ENCODE measurements at regions not wholly inside any gene's neighbourhood (a gene's known extent, or its start where the extent isn't known, plus 50 kb on each side); places are given as distances from the start of the nearest gene placed in this dataset.

DNA sequence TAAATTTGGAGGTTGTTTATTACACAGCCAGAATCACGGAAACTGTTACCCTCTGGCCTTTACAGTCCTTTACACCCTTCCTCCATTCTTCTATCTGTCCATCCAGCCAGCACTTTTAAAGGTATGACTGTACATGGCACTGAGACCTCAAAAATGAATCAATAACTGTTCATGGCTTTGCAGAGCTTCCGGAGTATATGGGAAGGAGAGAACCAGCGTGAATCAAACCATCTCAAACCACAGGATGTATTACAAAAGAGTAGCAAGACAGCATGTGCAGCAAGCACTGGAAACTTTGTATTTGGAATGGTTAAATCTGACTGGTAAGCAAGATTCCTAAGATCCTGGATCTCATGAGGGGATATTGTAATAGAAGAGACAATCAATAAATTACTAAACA, 228.5 kb upstream of the CASK start:
- no peak for DNase-seq (ENCODE audit: low spot score)

DNA sequence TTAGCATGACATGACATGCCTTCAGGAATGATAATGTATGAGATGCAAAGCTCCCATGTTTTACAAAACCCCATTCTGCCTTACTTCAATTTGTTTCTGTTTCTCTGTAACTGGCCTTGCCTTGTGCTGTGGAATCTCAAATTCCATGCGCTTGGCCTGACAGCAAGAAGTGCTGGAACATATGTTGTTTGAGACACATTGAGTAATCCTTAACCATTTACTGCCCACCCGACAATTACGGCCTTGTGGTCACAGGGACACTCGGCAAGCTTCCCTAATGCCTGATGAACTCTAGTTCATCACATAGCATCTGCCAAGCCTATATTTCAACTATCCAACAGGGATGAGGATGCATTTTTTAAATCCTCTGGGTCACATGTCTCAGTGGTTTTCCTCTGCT, 226.4 kb upstream of the CASK start:
- no peak for DNase-seq (ENCODE audit: low spot score)

DNA sequence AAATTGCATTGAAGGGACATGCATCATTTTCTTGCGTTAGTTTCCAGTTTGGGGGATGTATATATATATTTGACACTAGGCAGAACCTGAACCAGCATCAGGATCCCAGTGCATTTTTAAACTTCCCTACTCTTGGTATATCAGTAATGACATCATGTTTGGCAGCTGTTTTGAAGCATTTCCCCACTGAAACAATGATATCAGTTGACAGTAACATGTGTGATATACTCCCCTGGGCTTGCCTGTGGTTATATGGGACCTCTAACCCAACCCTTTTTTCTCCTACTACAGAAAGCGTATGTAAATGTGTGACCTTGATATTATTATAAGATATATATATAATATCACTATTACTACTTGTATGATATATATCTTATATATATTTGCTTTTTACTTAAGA, 225.9 kb upstream of the CASK start:
- no peak for DNase-seq (ENCODE audit: low spot score)

DNA sequence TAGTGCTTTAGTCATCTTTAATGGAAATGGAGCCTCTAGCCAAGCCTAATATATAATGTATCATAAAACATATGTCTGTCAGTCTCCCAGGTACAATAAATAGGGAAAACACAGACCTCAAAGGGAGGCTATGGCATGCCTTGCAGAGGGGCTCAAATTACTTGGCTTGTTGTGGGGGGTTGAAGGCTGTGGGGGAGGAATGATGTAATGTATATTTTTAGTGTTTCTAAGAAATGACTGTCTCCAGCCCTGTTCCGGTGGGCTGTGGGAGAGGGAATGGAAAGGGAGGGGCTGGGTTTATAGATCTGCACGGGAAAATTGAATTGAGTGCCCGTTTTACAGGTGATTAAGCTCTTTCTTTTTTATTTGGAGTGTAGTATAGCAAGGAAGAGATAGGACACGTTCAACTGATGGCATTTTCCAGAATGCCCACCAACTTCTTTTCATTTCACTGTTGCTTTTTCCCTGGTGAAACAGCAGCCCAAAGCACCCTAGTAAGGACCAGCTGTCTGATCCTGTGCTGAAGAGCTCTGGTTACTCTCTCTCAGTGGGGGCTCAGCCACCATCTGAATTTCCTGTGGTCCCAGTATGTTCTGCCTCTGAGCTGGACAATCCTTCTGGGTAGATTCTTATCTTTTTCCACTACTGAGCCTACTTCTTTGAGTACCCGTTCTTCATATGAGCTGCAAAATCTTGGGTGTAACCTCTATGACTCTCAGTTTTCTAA, 220.7 kb upstream of the CASK start:
- DNase-seq (ENCODE audit: low spot score), result no peak

DNA sequence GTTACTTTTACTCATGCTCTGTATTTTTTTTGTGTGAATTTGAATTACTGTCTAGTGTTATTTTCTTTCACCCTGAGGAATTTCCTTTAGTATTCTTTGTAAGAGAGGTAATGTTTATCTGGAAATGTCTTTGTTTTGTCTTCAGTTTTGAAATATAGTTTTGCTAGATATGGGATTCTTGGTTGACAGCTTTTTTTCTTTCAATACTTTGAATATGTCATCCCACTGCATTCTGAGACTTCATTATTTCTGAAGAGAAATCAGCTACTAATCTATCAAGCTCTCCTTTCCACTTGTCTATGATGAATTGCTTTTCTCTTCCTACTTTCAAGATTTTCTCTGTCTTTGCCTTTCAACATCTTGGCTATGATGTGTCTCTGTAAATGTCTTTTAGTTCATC, 217.0 kb upstream of the CASK start:
- no peak for DNase-seq (ENCODE audit: low spot score)

DNA sequence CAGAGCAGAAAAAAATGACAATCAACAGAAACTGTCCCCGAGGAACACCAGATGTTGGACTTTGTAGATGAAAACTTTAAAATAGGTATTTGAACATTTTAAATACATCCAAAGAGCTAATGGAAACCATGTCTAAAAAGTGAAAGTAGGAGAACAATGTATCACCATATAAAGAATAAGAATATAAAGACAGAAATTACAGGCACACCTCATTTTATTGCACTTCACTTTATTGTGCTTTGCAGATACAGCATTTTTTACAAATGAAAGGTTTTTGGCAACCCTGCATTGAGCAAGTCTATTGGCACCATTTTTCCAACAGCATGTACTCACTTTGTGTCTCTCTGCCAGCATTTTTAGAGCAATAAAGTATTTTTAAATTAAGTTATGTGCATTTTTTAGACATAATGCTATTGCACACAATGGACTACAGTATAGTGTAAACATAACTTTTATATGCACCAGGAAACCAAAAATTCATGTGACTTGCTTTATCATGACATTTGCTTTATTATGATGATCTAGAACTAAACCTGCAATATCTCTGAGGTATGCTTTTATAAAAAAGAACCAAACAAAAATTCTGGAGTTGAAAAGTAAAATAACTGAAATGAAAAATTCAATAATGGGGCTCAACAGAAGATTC, 212.4 kb upstream of the CASK start:
- no peak for DNase-seq (ENCODE audit: low spot score)

DNA sequence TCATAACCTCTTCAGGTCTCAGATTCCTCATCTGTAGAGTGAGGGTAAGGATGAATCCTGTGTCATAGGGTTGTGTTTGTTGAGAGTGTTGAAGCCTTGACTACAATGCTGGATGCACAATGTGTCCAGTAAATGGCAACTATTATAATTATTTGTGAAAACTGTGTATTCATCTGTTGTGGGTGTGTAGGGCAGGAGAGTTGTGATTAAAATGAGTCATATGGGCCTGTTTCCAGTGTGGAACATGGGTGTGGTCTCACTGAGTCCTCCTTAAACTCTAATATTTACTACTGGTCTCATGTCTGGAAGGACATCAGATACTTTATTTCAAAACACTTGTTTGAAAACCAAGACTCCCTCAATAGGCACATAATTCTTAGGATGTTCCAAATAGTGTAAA, 208.5 kb upstream of the CASK start:
- no peak for DNase-seq (ENCODE audit: low spot score)

DNA sequence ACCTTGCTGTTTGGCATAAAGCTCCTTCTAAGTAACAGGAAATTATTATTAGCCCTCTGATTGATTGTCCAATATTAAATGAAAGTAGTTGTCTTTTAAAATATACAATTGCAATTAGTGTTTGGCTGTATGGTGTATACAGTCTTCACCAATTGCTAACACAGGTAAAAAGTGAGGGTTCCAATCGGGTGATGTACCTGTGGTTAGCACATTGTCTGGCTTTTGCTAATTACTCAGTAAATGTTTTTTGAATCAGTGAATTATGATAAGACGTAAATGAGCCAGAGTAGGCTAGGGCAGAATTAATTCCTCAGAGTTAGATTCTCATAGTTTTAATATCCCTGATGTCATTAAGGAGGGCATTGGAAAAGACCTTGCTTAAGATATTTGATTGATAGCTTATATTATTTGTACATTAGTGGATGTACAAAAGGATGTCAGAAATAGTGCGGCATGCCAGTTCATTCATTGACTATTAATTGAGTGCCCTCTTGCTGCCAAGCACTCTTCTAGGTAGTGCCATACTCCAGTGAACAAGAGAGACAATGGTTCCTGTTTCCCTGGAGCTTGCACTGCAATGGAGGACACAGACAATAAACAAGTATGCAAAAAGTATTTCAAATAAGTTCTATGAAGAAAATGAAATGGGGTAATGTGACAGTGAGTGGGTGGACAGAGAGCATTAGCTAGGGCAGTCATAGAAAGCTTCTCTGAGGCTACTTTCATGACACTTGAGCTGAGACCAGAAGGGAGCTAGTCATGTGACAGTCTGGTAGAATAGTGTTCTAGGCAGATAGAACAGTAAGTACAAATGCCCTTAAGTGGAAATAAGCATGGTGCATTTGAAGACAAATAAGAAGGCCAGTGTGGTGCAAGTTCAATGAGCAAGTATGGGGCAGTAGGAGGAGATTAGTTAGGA, 205.9 kb upstream of the CASK start:
- DNase-seq (ENCODE audit: low spot score), result no peak

DNA sequence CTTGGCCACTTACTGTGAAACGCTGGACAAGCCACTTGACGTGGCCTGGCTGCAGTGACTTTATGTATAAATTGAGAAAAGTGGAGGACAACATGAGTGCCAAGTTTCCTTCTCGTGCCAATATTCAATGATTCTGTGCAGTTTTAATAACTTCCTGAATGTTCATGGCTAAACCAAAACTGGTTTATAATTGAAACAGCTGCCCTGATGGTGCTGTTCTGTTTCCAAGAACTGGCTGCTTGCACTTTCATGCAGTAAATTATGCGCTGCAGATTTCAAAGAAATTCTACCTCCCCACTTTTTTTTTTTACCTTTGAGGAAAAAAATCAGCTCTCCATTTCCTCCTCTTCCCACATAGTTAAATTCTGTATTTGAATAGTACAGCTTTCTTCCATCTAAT, 205.2 kb upstream of the CASK start:
- no peak for DNase-seq (ENCODE audit: low spot score)

DNA sequence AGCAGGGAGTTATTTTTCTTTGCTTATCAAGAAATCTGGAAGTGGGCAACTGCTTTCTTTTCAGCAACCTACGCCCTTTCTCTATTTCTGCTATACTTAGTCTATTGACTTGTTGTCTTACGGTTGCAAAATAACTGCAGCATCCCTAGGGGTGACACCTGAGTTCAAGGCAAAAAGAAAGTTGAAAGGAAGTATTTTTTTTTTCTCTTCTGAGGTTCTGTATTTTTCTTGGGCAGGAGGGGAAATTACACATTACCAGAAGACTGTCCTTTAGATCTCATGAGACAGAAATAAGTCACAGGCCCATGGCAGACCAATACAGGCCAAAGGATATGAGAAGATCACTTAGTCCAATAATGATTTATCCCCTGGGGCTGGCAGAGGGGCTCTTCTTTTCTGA, 204.7 kb upstream of the CASK start:
- DNase-seq (ENCODE audit: low spot score), result no peak

DNA sequence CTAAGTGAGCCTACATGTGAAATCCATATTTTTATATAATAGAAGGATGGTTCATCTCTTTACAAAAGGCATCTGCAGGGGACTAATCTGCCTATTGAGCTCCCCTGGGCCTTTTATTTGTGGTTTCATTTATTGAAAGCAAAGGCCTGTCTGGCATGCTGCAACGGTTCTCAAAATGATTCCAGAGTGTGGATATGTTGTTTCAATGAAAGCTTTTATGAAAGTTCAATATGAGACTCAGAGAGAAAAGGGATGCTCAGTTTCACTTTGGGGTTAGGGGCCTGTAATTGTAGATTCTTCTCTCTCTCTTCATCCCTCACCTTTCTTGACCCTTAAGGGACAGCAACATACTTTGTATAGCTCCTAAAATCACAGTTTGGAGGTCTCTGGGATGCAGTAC, 204.2 kb upstream of the CASK start:
- DNase-seq (ENCODE audit: low spot score), result no peak

DNA sequence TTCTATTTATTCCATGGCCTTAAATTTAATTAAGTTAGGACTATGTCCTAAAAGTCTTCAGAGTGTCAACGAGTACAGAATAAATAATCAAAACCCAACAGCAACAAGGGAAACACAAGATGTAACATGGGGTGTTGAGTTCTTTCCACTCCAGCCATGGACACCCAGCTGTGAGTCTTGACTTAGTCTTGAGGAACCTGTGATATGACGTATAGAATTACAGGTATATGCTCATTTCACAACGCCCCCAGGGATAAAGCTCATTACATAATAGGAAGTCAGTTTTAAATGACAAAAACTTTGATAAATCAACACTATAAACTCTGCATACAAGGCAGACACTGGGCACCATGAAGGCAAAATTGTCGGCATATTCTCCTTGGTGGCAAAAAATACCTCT, 200.0 kb upstream of the CASK start:
- no peak for DNase-seq (ENCODE audit: low spot score)

DNA sequence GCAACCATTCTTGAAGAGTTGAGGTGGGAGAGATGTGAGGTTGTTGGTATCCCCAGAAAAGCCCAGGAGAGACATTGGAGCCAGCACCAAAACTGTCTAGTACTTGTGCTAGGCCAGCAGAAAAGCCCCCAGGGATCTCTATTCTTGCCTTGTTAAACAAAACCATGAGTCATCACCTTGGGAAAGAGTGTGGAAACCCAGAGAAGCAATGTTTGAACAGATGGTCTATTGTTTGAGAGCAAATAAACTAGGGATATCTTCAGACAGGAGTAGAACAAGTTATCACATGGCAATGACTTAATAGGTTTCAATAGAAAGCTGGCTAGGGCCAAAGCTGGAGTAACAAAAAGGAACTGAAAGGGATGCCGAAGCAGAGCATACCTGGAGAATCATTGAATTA, 195.7 kb upstream of the CASK start:
- peak; percentile 58 for DNase-seq (ENCODE audit: low spot score)

DNA sequence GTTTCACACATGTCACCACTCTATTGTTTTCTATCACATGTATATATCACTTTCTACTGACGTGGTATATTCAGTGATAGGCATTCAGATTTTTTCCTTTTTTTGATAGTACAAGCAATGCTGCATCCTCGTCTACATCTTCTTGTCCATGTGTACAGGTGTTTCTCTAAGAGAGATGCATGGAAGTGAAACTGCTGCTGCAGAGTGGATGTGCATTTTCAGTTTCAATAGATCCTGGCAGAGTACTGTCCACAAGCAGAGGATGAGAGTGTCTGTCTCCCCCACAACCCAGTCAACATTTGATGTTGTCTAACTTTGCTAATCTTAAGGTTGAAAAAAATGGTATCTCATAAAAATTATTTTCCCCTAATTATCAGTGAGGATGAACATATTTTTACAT, 194.0 kb upstream of the CASK start:
- no peak for DNase-seq (ENCODE audit: low spot score)

DNA sequence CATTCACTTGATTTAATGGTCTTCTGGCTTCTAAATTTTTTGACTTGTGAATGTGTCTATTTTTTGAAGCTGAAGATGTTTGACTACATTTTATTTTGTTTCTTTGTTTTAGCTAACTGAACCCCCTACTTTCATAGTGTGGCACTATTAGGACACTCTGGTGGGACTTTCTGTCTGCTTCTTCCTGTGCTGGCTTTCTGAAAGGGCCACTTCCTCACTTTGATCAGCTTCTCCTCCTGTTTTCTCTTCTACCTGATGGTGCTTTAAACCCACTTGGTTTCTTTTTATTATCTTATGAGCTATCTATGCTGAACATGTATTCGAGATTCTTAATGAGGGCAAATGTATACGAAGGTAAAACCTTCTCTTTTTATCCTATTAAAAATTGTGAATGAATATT, 186.1 kb upstream of the CASK start:
- no peak for DNase-seq (ENCODE audit: low spot score)

DNA sequence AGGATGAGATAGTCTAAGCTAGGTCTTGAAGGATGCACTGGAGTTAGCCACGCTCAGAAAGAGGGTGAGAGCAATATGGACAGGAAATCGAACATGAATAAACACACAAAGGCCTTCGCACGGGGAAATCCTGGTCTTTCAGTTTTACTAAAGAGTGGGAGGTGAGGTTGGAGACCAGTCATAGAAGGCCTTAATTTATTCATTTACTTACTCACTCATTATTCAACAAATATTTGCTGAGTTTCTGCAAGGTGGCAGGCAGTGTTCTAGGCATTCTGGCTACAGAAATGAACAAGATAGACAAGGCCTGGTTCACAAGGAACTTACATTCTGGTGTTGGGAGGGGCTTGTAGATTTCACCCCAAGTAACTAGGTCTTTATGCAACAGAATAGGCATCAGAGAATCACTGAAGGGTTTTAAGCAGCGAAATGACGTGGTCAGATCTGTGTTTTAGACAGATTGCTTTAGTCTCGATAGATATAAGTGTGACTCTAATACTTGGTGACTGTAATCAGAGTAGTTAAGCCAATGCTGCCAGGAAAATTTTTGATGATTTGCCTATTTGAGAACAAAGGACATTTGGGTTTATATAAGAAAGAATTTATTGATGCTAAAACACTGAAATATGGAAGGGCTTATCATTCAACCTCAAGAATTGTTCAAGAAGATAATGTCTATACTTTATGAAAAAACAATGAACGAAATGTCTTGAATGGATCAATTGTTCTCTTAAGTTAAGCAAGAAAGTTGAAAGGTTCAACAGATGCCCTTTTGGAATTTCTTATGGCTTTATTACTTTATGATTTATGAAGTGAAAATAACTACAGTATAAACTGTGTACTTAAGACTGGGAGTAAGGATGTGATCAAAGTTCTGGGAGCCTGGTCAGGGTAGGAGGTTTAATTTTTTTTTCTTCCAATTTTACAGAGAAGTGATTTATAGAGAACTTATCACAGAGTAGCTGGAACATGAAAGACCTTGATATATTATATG, 184.4 kb upstream of the CASK start:
- DNase-seq (ENCODE audit: low spot score), result no peak

DNA sequence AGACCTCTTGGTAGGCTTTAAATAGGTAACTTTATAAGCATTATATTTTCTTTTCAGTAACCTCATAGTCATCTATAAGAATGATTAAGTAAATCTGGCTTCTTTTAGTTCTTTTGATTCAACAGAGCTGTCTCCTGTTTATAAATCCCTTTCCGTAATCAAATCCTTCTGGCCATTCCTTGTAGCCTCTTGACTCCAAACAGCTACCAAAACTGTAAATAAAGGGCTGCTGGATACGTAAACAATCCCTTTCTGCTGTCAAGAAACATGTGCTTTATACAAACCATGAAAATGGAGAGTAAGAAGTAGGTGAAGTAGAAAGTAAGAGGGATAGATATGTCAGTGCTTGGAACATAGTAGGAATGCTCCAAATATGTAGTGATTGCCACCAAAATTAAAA, 183.2 kb upstream of the CASK start:
- no peak for DNase-seq (ENCODE audit: low spot score)

DNA sequence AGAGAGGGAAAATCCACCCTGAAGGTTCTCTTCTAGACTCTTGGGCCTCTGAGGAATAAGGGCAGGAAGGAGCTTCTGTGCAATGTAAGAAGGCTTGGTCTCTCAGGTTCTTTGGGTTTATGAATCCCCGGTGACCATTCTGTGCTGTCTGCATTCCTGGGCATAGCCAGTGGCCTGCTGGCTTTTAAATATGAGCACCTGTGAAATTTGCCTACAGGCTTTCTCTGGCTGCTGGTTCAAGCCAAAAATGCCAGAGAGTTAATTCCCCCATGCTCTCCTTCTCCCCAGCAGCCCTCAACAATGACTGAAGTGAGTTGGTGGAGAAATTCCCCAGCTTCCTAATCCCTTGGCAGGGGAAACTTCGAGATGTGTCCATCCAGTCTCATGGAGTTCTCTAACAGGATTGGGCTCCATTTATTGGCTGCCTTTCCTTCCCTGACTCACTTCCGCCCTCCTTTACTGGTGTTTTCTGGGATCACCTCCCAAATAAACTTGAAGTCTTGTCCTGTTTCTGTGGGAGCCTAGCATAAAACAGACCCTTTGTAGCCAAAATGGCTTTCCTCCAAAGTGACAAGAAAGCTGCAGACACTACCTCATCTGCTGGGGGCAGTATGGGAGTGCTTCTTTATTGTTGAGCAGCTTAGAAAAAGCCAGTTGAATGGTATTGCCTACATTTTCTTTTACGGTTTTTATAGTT, 179.4 kb upstream of the CASK start:
- no peak for DNase-seq (ENCODE audit: low spot score)

DNA sequence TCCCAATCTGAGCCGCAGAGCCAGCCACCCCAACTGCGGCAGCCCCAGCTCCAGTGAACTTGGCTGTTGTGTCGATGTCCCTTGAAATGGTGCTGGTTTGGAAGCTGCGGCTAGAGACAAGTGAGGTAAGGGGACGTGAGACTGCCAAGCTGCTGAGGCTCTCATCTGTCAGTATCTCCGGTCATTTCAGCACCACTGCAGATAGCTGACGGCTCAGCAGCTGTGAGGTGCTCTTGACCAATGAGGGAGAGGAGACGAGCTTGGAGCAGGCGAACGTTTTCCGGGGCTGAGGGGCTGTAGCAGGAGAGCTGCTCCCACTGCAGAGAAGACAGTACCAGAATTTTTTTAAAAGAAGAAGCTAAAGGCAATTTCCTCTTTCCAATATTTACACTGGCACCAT, 175.5 kb upstream of the CASK start:
- no peak for DNase-seq (ENCODE audit: low spot score)

DNA sequence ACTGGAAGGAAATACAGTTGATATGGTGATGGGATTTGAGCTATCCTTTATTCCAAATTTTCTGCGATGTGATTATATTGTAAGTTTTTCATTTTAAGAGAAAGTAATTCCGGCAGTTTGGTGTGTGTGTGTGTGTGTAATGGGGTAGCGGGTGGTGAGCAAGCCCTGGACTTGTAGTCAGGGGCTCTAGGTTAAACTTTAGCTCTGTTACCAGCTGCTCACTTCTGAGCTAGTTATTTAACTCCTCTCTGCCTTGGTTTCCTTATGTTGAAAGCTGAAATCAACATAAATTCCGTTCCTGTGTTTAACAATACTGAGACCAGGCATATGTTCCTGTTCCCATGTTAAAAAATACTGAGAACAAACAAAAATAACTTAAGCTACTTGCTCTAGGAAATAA, 174.1 kb upstream of the CASK start:
- DNase-seq (ENCODE audit: low spot score), result no peak

DNA sequence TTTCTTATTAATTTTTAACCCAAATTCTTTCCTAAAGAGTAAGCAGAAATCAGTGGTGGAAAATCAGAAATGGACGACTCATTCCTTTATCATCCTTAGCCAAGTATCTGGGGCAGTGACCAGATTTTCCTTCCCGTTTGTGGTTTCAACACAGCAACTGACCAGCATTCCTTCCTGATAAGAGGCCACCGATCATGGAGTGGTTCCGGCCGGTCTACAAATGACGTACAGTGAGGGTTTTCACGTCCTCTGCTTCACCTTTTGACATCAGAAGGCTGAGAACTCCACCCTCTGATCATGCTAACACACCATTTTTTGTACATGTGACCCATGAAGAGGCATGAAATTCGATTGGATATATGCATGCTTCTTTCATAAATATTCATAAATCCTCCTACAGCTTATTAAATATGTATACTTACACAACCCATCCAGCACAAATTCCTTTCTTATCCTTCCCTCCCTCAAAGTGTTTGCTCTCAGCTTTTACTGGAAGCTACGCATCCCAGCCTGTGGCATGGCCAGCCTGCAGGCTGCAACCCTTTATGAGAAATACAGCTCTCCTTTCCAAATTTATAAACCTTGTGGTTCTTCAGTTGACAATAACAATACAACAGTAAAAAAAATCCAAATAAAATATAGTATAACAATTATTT, 173.0 kb upstream of the CASK start:
- peak; percentile 55 for DNase-seq (ENCODE audit: low spot score)
